Left cardiac atrium (tissue), 4 donors: ENCODE measurements at regions not wholly inside any gene's neighbourhood (a gene's known extent, or its start where the extent isn't known, plus 50 kb on each side); places are given as distances from the start of the nearest gene placed in this dataset.

Experiments
- ATAC-seq, 2 donors: fragments of 200-7000 bp; cut with Tn5 transposase; one replicate each; pipeline ENCODE4 v1.9.1; 2020; ENCODE audit warnings: mild to moderate bottlenecking in 2 of 2, moderate library complexity in 2 of 2
- DNase-seq: peaks from one replicate; pipeline ENCODE4 v3.0.0-alpha.2; 2020
- intact Hi-C, 2 donors: fragments of 100-400 bp; cut with DNase I; formaldehyde crosslinking; loops; one replicate each; pipeline versions ENCODE4 v1.14.1 to v1.15.1; 2022 to 2023
- donor health status: DM: no; HTN: yes; CAD: no.
- donor health status: DM: no; HTN: yes; CAD: no; lungs with severe emphysema.
- donor health status: DM: yes; HTN: yes; CAD: no.
- donor health status: Dilated cardiomyopathy.

DNA sequence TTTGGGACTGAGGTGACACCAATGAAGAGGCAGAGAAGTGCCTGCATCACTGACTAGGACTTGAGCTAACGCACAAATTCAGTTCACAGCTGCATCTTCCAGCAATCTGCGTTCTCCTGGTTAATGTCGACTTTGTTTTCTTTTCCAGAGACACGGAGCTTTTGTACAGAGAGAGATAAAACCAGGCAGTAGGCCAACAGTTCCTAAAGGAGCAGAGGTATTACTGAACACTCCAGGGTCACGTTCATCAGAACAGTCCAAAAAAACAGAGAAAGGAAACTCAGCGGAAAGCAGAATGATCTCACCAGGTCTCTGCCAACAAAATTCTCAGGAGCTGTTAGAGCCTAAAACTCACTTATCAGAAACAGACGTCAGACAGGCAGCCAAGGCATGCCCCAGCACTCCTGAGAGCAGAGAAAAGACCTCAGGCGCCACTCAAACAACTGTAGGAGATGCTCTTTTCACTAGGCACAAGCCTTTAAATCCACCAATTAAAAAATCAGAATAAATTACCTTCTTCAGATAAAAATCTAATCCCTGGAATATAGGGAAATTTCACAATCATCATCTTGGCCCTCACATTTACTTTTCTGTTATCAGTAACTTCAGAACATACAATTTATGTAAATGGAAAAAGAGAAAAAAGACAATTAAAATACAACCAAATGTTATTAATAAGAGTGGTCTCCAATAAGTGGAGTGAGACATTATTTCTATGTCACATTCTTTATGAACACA, 95.9 kb upstream of the SPTBN1 start:
- DNase-seq (peak; percentile 56), ATAC-seq (peak; percentile 95 to 97)
- intact Hi-C loops: no loop called here

GRCh38 chr2:54364409-54364808, 91.7 kb upstream of the SPTBN1 start:
- no peak for DNase-seq
- intact Hi-C loops: no loop called here
- ATAC-seq: no peak

GRCh38 chr2:54365661-54366060, 90.5 kb upstream of the SPTBN1 start:
- ATAC-seq: no peak
- intact Hi-C loops: no loop called here
- DNase-seq: no peak

GRCh38 chr2:54366487-54367280, 89.4 kb upstream of the SPTBN1 start:
- ATAC-seq: no peak
- intact Hi-C loops: no loop called here
- DNase-seq: no peak

DNA sequence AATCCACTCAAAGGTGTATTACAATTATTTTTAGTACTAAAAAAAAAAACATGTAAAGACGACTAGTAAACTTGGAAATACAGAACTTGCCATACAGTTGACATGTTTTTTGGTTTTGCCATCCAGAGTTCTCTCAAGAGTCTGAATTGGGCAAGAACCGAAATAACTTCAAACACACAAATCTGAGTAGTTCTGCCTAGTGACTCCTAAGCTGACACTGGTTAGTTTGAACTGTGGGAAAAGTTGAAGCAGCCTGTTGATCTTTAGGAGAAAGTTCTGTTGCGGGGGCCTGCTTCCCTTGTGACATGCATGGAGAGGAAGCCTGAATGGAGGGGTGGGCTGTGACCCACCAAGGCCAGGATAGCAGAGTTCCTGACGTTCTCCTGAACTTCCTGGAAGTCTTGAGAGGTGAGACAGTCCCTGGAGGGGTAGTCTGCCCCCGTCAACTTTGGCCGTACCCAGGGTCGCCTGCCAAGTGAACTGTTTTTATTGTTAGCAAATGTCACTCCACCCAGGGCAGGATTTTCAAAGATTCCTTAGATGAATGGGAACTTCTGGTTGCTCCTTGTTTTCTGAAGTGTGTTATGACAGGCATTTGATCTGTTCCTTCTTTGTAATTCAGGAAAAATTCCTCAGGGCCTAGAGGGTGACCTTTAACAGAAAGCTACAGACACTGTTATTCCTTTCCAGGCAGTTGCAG, 85.6 kb upstream of the SPTBN1 start:
- DNase-seq (peak; percentile 74), ATAC-seq (peak; percentile 41 to 78)
- intact Hi-C loops: loop anchor here in 1 of 2 donors (5.0 kb wide), 1 partner anchor 52 kb away; no protein-coding TSS in a partner anchor

DNA sequence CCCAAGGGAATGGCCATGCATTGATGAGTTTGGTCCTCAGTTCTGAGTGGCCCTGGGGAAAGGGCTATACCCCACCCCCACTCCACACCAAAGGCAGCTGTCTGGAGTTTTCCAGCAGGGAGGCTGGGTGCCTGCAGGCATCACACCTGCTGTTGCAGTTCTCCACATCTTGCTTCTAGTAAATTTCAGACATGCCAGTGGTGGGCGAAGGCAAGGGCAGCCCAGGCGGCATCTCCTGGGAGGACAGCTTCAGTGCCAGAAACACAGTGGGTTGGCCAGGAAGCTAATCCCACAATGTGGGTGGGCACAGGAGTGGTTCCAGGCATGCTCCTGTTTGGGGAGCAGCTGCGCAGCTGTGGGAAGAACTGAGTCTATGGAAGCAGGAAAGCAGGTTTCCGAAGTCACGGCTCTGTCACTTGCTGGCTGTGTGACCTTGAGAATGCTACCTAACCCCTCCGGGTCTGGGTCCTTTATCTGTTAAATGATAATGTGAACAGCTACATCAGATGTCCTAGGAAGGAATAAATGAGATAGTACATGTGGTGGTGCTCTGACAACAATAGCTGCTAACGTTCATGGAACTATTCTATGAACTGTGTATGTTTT, 84.6 kb upstream of the SPTBN1 start:
- intact Hi-C loops: loop anchor here in 1 of 2 donors (5.0 kb wide), 1 partner anchor 51 kb away; no protein-coding TSS in a partner anchor
- peak in 1 of 2 donors; percentile 11 for ATAC-seq
- DNase-seq: no peak

GRCh38 chr2:54372361-54372760, 83.8 kb upstream of the SPTBN1 start:
- DNase-seq: no peak

DNA sequence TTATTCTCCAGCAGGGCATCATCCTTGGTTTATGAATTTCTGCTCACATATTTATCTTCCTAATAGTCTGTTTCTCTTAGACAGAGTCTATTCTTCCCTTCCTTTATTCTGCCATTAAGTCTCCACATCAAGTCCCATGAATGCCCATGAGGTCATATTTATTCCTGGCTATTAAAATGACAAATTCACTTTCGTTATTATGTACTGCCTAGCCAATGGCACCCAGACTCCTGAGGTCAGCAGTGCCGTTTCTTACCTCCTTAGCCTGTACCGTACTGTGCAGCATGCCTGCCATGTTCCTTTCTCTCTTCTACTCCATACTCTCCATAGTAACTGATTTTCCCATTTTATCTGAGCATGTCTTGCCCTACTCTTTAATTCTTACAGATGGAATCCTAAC, 82.3 kb upstream of the SPTBN1 start:
- DNase-seq (no peak), ATAC-seq (no peak)
- intact Hi-C loops: loop anchor here in 1 of 2 donors (5.0 kb wide), 1 partner anchor 48 kb away; no protein-coding TSS in a partner anchor

More at GRCh38 chr2:54372361-54372760, 83.8 kb upstream of the SPTBN1 start:
- ATAC-seq: peak; percentile 43 to 73
- intact Hi-C loops: loop anchor here in 1 of 2 donors (5.0 kb wide), 1 partner anchor 50 kb away; no protein-coding TSS in a partner anchor

GRCh38 chr2:54374591-54375364, 81.3 kb upstream of the SPTBN1 start:
- no peak for ATAC-seq
- intact Hi-C loops: loop anchor here in 1 of 2 donors (5.0 kb wide), 1 partner anchor 48 kb away; no protein-coding TSS in a partner anchor
- DNase-seq: no peak

DNA sequence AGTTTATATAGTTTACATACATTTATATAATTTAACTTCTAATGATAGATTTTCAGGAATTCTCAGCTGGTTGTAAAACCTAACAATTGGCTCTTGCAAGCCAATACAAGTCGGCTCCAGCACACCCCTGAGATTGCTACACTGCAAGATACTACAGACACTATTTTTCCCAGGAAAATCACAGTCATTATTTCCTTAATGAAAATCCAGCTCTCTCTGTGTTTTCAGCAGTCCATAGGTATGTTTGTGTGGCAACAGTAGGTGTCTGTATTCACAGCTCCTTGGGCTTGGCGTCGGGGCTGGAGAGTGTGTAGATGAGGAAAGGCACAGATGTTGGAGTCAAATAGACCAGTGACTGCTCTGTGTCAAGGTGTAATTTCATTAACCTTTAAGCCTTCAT, 78.7 kb upstream of the SPTBN1 start:
- intact Hi-C loops: no loop called here
- DNase-seq (no peak), ATAC-seq (no peak)

DNA sequence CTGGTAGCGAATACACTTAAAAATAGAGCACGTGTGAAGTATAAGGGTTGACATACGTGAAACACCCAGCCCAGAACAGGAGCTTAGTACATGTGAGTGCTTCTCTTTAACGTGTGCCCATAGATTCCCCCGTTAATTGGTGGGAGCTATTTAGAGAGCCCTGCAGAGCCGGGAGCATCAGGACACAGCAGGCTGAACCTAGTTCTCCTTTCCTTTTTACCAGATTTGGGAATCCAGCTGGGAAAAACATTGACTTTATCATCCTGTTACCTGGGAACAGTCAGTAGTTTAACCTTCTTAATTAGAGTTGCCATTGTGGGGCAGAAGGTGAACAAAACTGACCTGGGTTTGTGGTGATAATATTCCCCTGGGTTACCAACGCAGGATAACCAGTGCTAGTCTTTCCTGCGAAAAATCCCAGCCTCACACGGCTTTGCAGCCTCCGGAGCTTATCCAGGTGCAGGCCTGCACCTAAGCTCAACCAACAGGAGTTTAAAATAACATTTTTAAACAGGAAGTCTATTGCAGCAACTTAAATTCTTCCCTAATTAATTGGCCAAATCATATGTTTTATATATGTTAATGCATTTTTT, 78.1 kb upstream of the SPTBN1 start:
- DNase-seq (no peak), ATAC-seq (no peak)
- intact Hi-C loops: no loop called here

- no peak for ATAC-seq
- intact Hi-C loops: no loop called here
- no peak for DNase-seq
Measured at GRCh38 chr2:54380670-54381069, 75.5 kb upstream of the SPTBN1 start.

DNA sequence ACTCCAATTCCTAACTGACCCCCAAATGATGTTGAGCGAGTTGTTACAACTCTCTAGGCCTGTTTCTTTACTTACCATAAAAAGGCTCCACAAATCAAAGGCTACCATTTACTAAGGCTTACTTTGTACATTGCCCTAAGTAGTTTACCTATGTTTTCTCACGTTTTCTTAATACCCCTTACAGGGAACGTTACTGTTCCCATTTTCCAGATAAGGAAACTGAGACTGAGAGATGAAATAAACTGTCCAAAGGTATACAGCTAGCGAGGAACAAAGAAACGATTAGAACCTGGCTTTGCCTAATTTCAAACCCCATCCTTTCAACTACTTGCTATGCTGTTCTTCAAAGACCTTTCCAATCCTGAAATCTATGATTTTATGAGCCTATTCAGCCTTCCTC, 74.8 kb upstream of the SPTBN1 start:
- ATAC-seq (no peak), DNase-seq (no peak)
- intact Hi-C loops: no loop called here

DNA sequence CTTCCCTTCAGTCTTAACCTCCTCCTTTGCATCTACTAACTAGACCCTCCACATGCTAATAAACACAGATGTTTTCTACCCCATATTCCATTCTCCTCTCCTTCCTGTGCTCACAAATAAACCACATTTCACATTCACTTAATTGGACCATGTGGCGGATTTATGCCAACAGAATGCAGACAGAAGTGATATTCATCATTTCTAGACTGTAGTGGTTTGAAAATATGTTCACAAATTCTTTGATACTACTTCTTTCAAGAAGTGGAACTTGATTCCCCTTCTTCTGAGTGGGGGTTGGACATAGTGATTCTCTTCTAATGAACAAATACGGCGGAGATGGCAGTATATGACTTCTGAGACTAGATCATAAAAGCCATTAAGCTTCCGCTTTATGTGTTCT, 73.5 kb upstream of the SPTBN1 start:
- no peak for ATAC-seq
- intact Hi-C loops: loop anchor here in 1 of 2 donors (2.0 kb wide), 1 partner anchor 40 kb away; no protein-coding TSS in a partner anchor

DNA sequence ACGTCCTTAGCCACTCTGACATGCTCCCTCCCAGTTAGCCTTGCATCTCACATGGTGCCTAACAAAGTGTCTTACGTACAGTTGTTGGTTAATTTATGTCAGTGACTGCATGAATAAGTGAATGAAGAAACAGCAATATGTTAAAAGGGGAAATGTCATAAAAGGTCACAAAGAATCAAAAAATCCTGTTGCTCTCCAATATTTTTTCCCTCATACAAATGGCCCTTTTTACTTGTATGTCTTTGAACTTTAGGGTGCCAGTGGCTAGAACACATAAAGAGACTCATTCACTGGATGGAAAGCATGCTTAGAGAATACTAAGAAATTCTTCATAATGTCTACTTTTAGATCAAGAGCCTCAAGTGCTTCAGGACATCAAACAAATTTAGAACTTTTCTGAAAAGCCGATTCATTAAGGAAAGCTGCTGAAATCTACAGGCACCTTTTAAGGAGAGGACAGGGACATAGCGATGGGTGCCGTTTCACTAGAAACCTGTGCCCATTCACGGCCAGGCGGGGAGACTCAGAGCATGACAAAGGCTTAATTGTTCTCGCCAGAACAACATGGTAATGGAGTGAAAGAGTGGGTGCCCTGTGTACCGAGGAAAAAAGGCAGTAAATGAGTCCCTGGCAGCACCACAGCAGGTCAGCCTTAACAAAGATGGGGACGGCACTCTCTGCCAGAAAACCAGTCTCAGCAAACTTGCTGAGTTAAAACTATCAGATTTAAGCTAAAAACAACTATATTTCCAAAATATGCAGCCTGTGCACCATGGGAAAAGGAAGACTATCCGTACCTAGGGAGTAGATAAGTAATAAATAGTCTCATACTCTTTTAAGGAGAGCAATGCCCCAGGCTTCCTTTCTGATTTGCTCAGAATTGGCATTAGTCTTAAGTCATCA, 71.6 kb upstream of the SPTBN1 start:
- no peak for DNase-seq
- intact Hi-C loops: no loop called here
- ATAC-seq: peak in 1 of 2 donors; percentile 17

More for the DNA sequence above, 73.5 kb upstream of the SPTBN1 start:
- no peak for DNase-seq

DNA sequence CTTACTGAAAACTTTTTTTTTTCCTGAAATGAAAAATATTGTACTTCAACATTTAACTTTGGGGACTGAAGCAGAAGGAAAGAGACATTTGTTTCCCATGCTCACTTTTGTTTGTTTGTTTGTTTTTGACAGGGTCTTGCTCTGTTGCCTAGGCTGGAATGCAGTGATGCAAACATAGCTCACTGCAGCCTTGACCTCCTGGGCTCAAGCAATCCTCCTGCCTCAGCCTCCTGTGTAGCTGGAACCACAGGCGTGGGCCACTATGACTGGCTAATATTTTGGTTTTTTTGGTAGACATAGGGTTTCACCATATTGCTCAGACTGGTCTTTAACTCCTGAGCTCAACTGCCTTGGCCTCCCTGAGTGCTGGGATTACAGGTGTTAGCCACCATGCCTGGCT, 70.9 kb upstream of the SPTBN1 start:
- DNase-seq: no peak
- ATAC-seq: no peak
- intact Hi-C loops: no loop called here

DNA sequence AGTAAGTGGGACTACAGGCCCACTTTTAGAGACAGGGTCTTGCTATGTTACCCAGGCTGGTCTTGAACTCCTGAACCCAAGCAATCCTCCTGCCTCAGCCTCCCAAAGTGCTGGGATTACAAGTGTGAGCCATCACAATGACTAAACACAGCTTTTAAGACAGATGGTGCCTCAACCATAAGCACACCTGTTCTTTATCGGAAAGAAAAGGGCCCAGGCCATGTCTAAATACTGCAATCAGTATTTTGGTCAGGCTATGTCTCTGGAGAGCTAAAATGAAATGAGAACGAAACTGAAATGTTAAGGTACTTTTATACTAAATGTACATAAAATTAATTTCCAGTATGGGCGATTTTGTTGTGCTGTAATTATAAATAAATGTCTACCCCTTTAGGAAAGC, 69.5 kb upstream of the SPTBN1 start:
- intact Hi-C loops: no loop called here
- DNase-seq (no peak), ATAC-seq (no peak)
